ENCODE measurements at regions not wholly inside any gene's neighbourhood (a gene's known extent, or its start where the extent isn't known, plus 50 kb on each side); places are given as distances from the start of the nearest gene placed in this dataset.

DNA sequence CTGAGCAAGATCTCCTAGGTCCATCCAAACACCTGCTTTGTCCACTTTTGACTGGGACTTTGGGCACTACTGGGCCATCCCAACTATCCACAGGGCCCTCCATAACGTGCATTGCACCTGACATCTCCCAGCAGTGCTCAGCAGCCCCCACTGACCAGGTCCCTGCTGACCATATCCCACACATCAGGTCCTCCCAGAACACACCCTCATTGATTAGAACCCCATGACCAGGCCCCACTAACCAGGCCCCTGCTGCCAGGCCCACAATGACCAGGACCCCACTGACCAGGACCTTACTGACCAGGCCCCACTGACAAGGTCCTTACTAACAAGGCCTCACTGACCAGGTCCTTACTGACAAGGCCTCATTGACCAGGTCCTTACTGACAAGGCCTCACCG lies 93.9 kb upstream of the CTSV start:
- TF ChIP-seq, protein P1, sequence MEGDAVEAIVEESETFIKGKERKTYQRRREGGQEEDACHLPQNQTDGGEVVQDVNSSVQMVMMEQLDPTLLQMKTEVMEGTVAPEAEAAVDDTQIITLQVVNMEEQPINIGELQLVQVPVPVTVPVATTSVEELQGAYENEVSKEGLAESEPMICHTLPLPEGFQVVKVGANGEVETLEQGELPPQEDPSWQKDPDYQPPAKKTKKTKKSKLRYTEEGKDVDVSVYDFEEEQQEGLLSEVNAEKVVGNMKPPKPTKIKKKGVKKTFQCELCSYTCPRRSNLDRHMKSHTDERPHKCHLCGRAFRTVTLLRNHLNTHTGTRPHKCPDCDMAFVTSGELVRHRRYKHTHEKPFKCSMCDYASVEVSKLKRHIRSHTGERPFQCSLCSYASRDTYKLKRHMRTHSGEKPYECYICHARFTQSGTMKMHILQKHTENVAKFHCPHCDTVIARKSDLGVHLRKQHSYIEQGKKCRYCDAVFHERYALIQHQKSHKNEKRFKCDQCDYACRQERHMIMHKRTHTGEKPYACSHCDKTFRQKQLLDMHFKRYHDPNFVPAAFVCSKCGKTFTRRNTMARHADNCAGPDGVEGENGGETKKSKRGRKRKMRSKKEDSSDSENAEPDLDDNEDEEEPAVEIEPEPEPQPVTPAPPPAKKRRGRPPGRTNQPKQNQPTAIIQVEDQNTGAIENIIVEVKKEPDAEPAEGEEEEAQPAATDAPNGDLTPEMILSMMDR (IDR thresholded peaks at IDR 0.05; ENCODE audit: low read depth, low read length): no peak
- TF ChIP-seq, protein P2, sequence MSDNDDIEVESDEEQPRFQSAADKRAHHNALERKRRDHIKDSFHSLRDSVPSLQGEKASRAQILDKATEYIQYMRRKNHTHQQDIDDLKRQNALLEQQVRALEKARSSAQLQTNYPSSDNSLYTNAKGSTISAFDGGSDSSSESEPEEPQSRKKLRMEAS (IDR thresholded peaks at IDR 0.05; ENCODE audit: low read depth, low read length): no peak
- TF ChIP-seq MYC (IDR thresholded peaks at IDR 0.05; ENCODE audit: low read depth, low read length): no peak
- no peak for TF ChIP-seq POLR2A (IDR thresholded peaks at IDR 0.05; ENCODE audit: extremely low read depth, insufficient read length)

All from NB4 (cell line).